Smooth muscle cell (in vitro differentiated cells): ENCODE measurements at regions not wholly inside any gene's neighbourhood (a gene's known extent, or its start where the extent isn't known, plus 50 kb on each side); places are given as distances from the start of the nearest gene placed in this dataset.

ENCODE experiments used
- DNase-seq: peaks from one replicate; lab custom pipeline; 2025; ENCODE audit not compliant: unreplicated experiment; lab: John Stamatoyannopoulos, UW
- H2AFZ ChIP-seq: fragments of 200-600 bp; sonication (generic); 2 replicates; pipeline ENCODE4 v1.6.0; 2016; ENCODE audit warnings: antibody characterized with exemption, low read depth, mild to moderate bottlenecking
- H3F3A ChIP-seq: fragments of 200-600 bp; sonication (generic); 2 replicates; pipeline ENCODE4 v1.6.0; 2017; ENCODE audit warnings: antibody characterized with exemption, low read depth
- H3K27ac ChIP-seq: fragments of 200-600 bp; sonication (generic); 2 replicates; pipeline ENCODE4 v1.5.1; 2016; ENCODE audit warnings: low read depth, mild to moderate bottlenecking
- H3K27me3 ChIP-seq: fragments of 200-600 bp; sonication (generic); 2 replicates; pipeline ENCODE4 v1.6.1; 2016; ENCODE audit warnings: low read depth, mild to moderate bottlenecking
- H3K36me3 ChIP-seq: fragments of 200-600 bp; sonication (generic); 2 replicates; pipeline ENCODE4 v1.5.1; 2016; ENCODE audit warnings: low read depth
- H3K4me1 ChIP-seq: fragments of 200-600 bp; sonication (generic); 2 replicates; pipeline ENCODE4 v1.5.1; 2016; ENCODE audit warnings: low read depth
- H3K4me2 ChIP-seq: fragments of 200-600 bp; sonication (generic); 2 replicates; pipeline ENCODE4 v1.6.0; 2016; ENCODE audit warnings: mild to moderate bottlenecking
- H3K4me3 ChIP-seq: fragments of 200-600 bp; sonication (generic); 2 replicates; pipeline ENCODE4 v1.5.1; 2016; ENCODE audit warnings: mild to moderate bottlenecking
- H3K79me2 ChIP-seq: fragments of 200-600 bp; sonication (generic); 2 replicates; pipeline ENCODE4 v1.6.0; 2016; ENCODE audit warnings: low read depth, mild to moderate bottlenecking
- H3K9ac ChIP-seq: fragments of 200-600 bp; sonication (generic); 2 replicates; pipeline ENCODE4 v1.6.0; 2016; ENCODE audit warnings: low read depth
- H3K9me3 ChIP-seq: fragments of 200-600 bp; sonication (generic); replicated peaks from 2 replicates; pipeline ENCODE4 v1.5.1; 2016; ENCODE audit warnings: low read depth
- H4K20me1 ChIP-seq: fragments of 200-600 bp; sonication (generic); 2 replicates; pipeline ENCODE4 v1.6.0; 2016; ENCODE audit warnings: low read depth
- CTCF ChIP-seq: fragments of 200-600 bp; sonication (generic); IDR thresholded peaks from 2 replicates; pipeline ENCODE4 v1.5.1; 2017; ENCODE audit warnings: borderline replicate concordance, mild to moderate bottlenecking, antibody characterized with exemption; ENCODE audit not compliant: insufficient read depth, poor library complexity, severe bottlenecking
- WGBS: methylation state at CpG from one replicate; pipeline ENCODE4 v1.1.7; 2016; ENCODE audit warnings: low lambda C conversion rate; 5-methylcytosine and 5-hydroxymethylcytosine counted together

GRCh38 chr17:72433797-72434196 is 313.0 kb downstream of the SOX9 start:
- no peak overlapping the region for H3K4me3 ChIP-seq
- WGBS: 83% methylated on average over 3 of the region's 3 CpGs

GRCh38 chr17:72434581-72434980 is 313.8 kb downstream of the SOX9 start:
- no peak overlapping the region for H3K4me2 ChIP-seq
- no peaks in the 10 kb centered on the region for H3K27me3 ChIP-seq
- H3K79me2 ChIP-seq: peaks cover 55% of the 10 kb centered on the region
- no peak overlapping the region for H3K4me3 ChIP-seq
- H3K9me3 ChIP-seq: no peaks in the 10 kb centered on the region
- no peak for DNase-seq
- no peak overlapping the region for H3K9ac ChIP-seq
- TF ChIP-seq CTCF: no peak
- H3F3A ChIP-seq: peaks cover 7% of the 10 kb centered on the region
- H3K4me1 ChIP-seq: peaks cover 12% of the 10 kb centered on the region
- H3K27ac ChIP-seq: no peak overlapping the region
- no peak overlapping the region for H2AFZ ChIP-seq
- peaks cover 42% of the 10 kb centered on the region for H4K20me1 ChIP-seq
- no peaks in the 10 kb centered on the region for H3K36me3 ChIP-seq

More at GRCh38 chr17:72433797-72434196, 313.0 kb downstream of the SOX9 start:
- Histone ChIP-seq H3K79me2 (peaks cover 54% of the 10 kb centered on the region), H4K20me1 (peaks cover 47% of the 10 kb centered on the region), H3K9ac (no peak overlapping the region), H3K4me1 (peaks cover 12% of the 10 kb centered on the region), H3K4me2 (no peak overlapping the region), H3F3A (peaks cover 7% of the 10 kb centered on the region), H2AFZ (no peak overlapping the region), H3K9me3 (no peaks in the 10 kb centered on the region), H3K36me3 (no peaks in the 10 kb centered on the region), H3K27me3 (no peaks in the 10 kb centered on the region), H3K27ac (no peak overlapping the region)
- TF ChIP-seq CTCF: no peak
- DNase-seq: no peak

GRCh38 chr17:72434991-72435618 is 314.3 kb downstream of the SOX9 start:
- 83% methylated on average over 9 of the region's 9 CpGs for WGBS
- no peak for TF ChIP-seq CTCF
- H3K9me3 ChIP-seq: no peaks in the 10 kb centered on the region
- no peaks in the 10 kb centered on the region for H3K36me3 ChIP-seq
- H3K79me2 ChIP-seq: peaks cover 55% of the 10 kb centered on the region
- no peak overlapping the region for H3K9ac ChIP-seq
- no peak for DNase-seq
- no peaks in the 10 kb centered on the region for H3K27me3 ChIP-seq
- peaks cover 7% of the 10 kb centered on the region for H3F3A ChIP-seq
- H3K4me1 ChIP-seq: peaks cover 12% of the 10 kb centered on the region
- H2AFZ ChIP-seq: no peak overlapping the region
- no peak overlapping the region for H3K4me3 ChIP-seq
- H3K4me2 ChIP-seq: no peak overlapping the region
- H3K27ac ChIP-seq: no peak overlapping the region
- H4K20me1 ChIP-seq: peaks cover 45% of the 10 kb centered on the region

GRCh38 chr17:72438783-72439182 is 318.0 kb downstream of the SOX9 start:
- Histone ChIP-seq H3K27me3 (no peaks in the 10 kb centered on the region), H3K4me3 (no peak overlapping the region), H3K79me2 (peaks cover 44% of the 10 kb centered on the region), H3K9me3 (no peaks in the 10 kb centered on the region), H2AFZ (no peak overlapping the region), H3K4me1 (no peaks in the 10 kb centered on the region), H3K36me3 (no peaks in the 10 kb centered on the region), H3K9ac (no peak overlapping the region), H4K20me1 (peaks cover 52% of the 10 kb centered on the region), H3K27ac (no peak overlapping the region), H3F3A (no peaks in the 10 kb centered on the region), H3K4me2 (no peak overlapping the region)
- no peak for DNase-seq
- WGBS: 91% methylated on average over 6 of the region's 6 CpGs
- TF ChIP-seq CTCF: no peak
